Endothelial cell of umbilical vein (primary cell): ENCODE measurements at regions not wholly inside any gene's neighbourhood (a gene's known extent, or its start where the extent isn't known, plus 50 kb on each side); places are given as distances from the start of the nearest gene placed in this dataset.

Source experiments
- BruUV-seq: library from RNA; stranded (reverse); fragments of 400-500 nt; replicated peaks from 2 replicates; lab custom pipeline; 2021; lab: Mats Ljungman, UMichigan
- CTCF ChIA-PET: fragments of 300-600, 350-600 bp; sonication (Branson Sonifier 250); formaldehyde crosslinking; loops from one replicate; lab custom pipeline; 2021; ENCODE audit warnings: antibody characterized with exemption, inconsistent platforms; lab: Charles Lee
- POLR2A ChIA-PET: fragments of 300-600, 350-600 bp; sonication (Branson Sonifier 250); formaldehyde crosslinking; loops from one replicate; lab custom pipeline; 2021; ENCODE audit warnings: antibody characterized with exemption, inconsistent platforms; lab: Charles Lee
- DNase-seq: peaks from one replicate; pipeline ENCODE4 v3.0.0-alpha.2; 2011; ENCODE audit warnings: low read depth, low spot score
- FAIRE-seq: peaks from 2 replicates; lab custom pipeline; 2011; peaks lifted over from hg19 to GRCh38; lab: Jason Lieb, UNC
- H2AFZ ChIP-seq: 2 replicates; pipeline ENCODE4 v1.6.0; 2012; ENCODE audit warnings: low read depth, low read length, control low read depth, inconsistent platforms
- H3K27ac ChIP-seq: 2 replicates; pipeline ENCODE4 v1.5.1; 2011; ENCODE audit warnings: low read depth, mild to moderate bottlenecking, control low read depth, low read length, moderate library complexity; ENCODE audit not compliant: insufficient read depth
- H3K27me3 ChIP-seq, 2 experiments: 2 replicates each; pipeline versions ENCODE4 v1.6.0 to v1.6.1; 2011; ENCODE audit warnings: low read length in 2 of 2, mixed read lengths in 1 of 2; ENCODE audit not compliant: control insufficient read depth in 2 of 2, insufficient read depth in 2 of 2
- H3K36me3 ChIP-seq, 2 experiments: 2 replicates in 1 of 2; 3 replicates in 1 of 2; pipeline ENCODE4 v1.5.1; 2011; ENCODE audit warnings: low read length in 2 of 2, mild to moderate bottlenecking in 1 of 2, moderate library complexity in 1 of 2; ENCODE audit not compliant: control insufficient read depth in 2 of 2, insufficient read depth in 2 of 2; ENCODE audit errors: extremely low read depth in 1 of 2
- H3K4me1 ChIP-seq: 3 replicates; pipeline ENCODE4 v1.5.1; 2011; ENCODE audit warnings: mild to moderate bottlenecking, low read length; ENCODE audit not compliant: control insufficient read depth, insufficient read depth; ENCODE audit errors: extremely low read depth
- H3K4me2 ChIP-seq: 2 replicates; pipeline ENCODE4 v1.6.1; 2011; ENCODE audit warnings: low read length, control low read depth, mixed read lengths; ENCODE audit not compliant: insufficient read depth
- H3K4me3 ChIP-seq, 3 experiments: fragments of 200-600 bp in 1 of 3; sonication (generic), shearing (Covaris generic) in 1 of 3; replicated peaks in 1 of 3; 2 replicates each; pipeline ENCODE4 v1.5.1; 2011 to 2016; ENCODE audit warnings: control low read depth in 3 of 3, low read length in 3 of 3, mild to moderate bottlenecking in 2 of 3, inconsistent platforms in 1 of 3, low read depth in 1 of 3, moderate library complexity in 1 of 3; ENCODE audit not compliant: insufficient read depth in 1 of 3
- H3K79me2 ChIP-seq: 2 replicates; pipeline ENCODE4 v1.6.0; 2012; ENCODE audit warnings: low read length, inconsistent platforms; ENCODE audit not compliant: control insufficient read depth, insufficient read depth
- H3K9ac ChIP-seq: replicated peaks from 2 replicates; pipeline ENCODE3; 2011; ENCODE audit warnings: low read length, control low read depth; ENCODE audit not compliant: insufficient read depth; ENCODE audit errors: extremely low read depth
- H3K9me1 ChIP-seq: replicated peaks from 3 replicates; pipeline ENCODE4 v1.6.0; 2011; ENCODE audit warnings: mild to moderate bottlenecking, low read length; ENCODE audit not compliant: control insufficient read depth, insufficient read depth; ENCODE audit errors: extremely low read depth
- H3K9me3 ChIP-seq: replicated peaks from 2 replicates; pipeline ENCODE4 v1.5.1; 2012; ENCODE audit warnings: low read length, inconsistent platforms; ENCODE audit not compliant: control insufficient read depth, insufficient read depth
- H4K20me1 ChIP-seq: replicated peaks from 2 replicates; pipeline ENCODE3; 2011; ENCODE audit warnings: mild to moderate bottlenecking, low read length; ENCODE audit not compliant: control insufficient read depth, insufficient read depth; ENCODE audit errors: extremely low read depth
- EZH2 ChIP-seq: IDR thresholded peaks from 2 replicates; pipeline ENCODE4 v1.6.1; 2012; ENCODE audit warnings: borderline replicate concordance, low read depth, mild to moderate bottlenecking, moderate library complexity, low read length, inconsistent platforms; ENCODE audit not compliant: severe bottlenecking
- FOS ChIP-seq: IDR thresholded peaks from 2 replicates; pipeline ENCODE4 v1.6.1; 2011; ENCODE audit warnings: mild to moderate bottlenecking, low read length, moderate library complexity, borderline replicate concordance; ENCODE audit not compliant: insufficient read depth
- GATA2 ChIP-seq: IDR thresholded peaks from 2 replicates; pipeline ENCODE4 v1.7.0; 2011; ENCODE audit warnings: low read depth, mild to moderate bottlenecking, moderate library complexity, mixed read lengths, low read length; ENCODE audit not compliant: insufficient read length, insufficient read depth
- JUN ChIP-seq: IDR thresholded peaks from 2 replicates; pipeline ENCODE4 v1.6.1; 2011; ENCODE audit warnings: borderline replicate concordance, low read depth; ENCODE audit not compliant: insufficient read length, insufficient read depth
- MYC ChIP-seq: IDR thresholded peaks from one replicate; pipeline ENCODE4 v1.6.1; 2011; ENCODE audit warnings: mild to moderate bottlenecking, low read depth, low read length
- POLR2A ChIP-seq: IDR thresholded peaks from 2 replicates; pipeline ENCODE4 v1.6.1; 2012; ENCODE audit warnings: low read depth, mild to moderate bottlenecking, control low read depth, low read length
- POLR2AphosphoS5 ChIP-seq: IDR thresholded peaks from 2 replicates; pipeline ENCODE4 v1.6.1; 2012; ENCODE audit warnings: low read depth, mild to moderate bottlenecking, control low read depth, low read length, moderate library complexity; ENCODE audit not compliant: insufficient read depth
- dilution Hi-C: fragments of 300-500 bp; cut with MboI; formaldehyde crosslinking; loops from one replicate; pipeline ENCODE4 v1.15.0; 2019; ENCODE audit warnings: low sequenced_read_pairs; ENCODE audit not compliant: extremely low pct_ligation_motif_present
- intact Hi-C: fragments of 100-400 bp; cut with micrococcal nuclease; formaldehyde crosslinking; loops from one replicate; pipeline ENCODE4 v1.10.0; 2022
- TF ChIP-seq, protein P1 (sequence below): IDR thresholded peaks from 2 replicates; pipeline ENCODE4 v1.6.1; 2011; ENCODE audit not compliant: insufficient read depth, insufficient read length
- TF ChIP-seq, protein P2 (sequence below), 2 donors: IDR thresholded peaks; 1 replicate in 1 of 2; 2 replicates in 1 of 2; pipeline ENCODE4 v1.5.1; 2011; ENCODE audit warnings: low read length in 2 of 2, mild to moderate bottlenecking in 2 of 2, moderate library complexity in 2 of 2, control low read depth in 1 of 2, inconsistent platforms in 1 of 2, low read depth in 1 of 2; ENCODE audit not compliant: insufficient read depth in 1 of 2; ENCODE audit errors: extremely low read depth in 1 of 2

GRCh38 chr6:164243012-164243610 lies 828.6 kb downstream of the QKI start:
- H3K27me3 ChIP-seq: no peaks in the 10 kb centered on the region
- H3K4me2 ChIP-seq: no peak overlapping the region
- H2AFZ ChIP-seq: no peak overlapping the region
- no peaks in the 10 kb centered on the region for H3K79me2 ChIP-seq
- H3K9me1 ChIP-seq: no peaks in the 10 kb centered on the region
- POLR2A ChIA-PET: no interaction called here
- TF ChIP-seq FOS: no peak
- TF ChIP-seq POLR2A: no peak
- no peak for TF ChIP-seq POLR2AphosphoS5
- intact Hi-C loops (no loop called here), dilution Hi-C loops (no loop called here)
- H3K4me1 ChIP-seq: no peaks in the 10 kb centered on the region
- no peak overlapping the region for H3K9ac ChIP-seq
- no peaks in the 10 kb centered on the region for H3K36me3 ChIP-seq
- H3K9me3 ChIP-seq: no peaks in the 10 kb centered on the region
- no peak overlapping the region for H3K4me3 ChIP-seq
- H3K27ac ChIP-seq: no peak overlapping the region
- FAIRE-seq (no peak), DNase-seq (no peak)
- CTCF ChIA-PET: no interaction called here
- H4K20me1 ChIP-seq: no peaks in the 10 kb centered on the region
- BruUV-seq: no TSS peak

DNA sequence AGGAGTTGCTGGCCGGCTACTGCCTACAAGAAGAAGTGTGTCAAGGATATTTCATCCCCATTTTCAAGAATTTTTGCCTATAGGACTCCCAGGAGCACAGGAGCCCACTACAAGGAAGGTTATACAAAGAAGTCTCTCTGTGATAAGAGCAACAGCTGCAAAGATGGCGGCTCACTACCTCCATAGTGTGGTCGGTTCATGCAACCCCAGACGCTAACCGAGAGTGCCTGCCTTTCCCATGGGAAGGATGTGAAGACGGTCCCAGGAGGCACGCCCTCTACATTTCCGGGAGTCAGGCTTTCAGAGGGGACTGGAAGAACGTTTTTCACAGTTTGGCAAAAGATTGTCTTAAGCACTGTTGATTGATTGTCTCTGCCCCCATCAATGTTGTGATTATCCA lies 816.3 kb downstream of the QKI start:
- DNase-seq (no peak), FAIRE-seq (no peak)
- ChIA-PET CTCF (no interaction called here), POLR2A (no interaction called here)
- Histone ChIP-seq H3K9ac (no peak overlapping the region), H3K4me2 (no peak overlapping the region), H3K9me1 (no peaks in the 10 kb centered on the region), H3K9me3 (no peaks in the 10 kb centered on the region), H3K4me1 (no peaks in the 10 kb centered on the region), H3K36me3 (no peaks in the 10 kb centered on the region), H3K4me3 (no peak overlapping the region), H3K27ac (no peak overlapping the region), H3K27me3 (no peaks in the 10 kb centered on the region), H4K20me1 (no peaks in the 10 kb centered on the region), H3K79me2 (no peaks in the 10 kb centered on the region), H2AFZ (no peak overlapping the region)
- dilution Hi-C loops: no loop called here
- TF ChIP-seq MYC (no peak), JUN (no peak), EZH2 (no peak), POLR2A (no peak), GATA2 (no peak), FOS (no peak), POLR2AphosphoS5 (no peak)
- TF ChIP-seq, protein P1, sequence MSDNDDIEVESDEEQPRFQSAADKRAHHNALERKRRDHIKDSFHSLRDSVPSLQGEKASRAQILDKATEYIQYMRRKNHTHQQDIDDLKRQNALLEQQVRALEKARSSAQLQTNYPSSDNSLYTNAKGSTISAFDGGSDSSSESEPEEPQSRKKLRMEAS: no peak
- TF ChIP-seq, protein P2, sequence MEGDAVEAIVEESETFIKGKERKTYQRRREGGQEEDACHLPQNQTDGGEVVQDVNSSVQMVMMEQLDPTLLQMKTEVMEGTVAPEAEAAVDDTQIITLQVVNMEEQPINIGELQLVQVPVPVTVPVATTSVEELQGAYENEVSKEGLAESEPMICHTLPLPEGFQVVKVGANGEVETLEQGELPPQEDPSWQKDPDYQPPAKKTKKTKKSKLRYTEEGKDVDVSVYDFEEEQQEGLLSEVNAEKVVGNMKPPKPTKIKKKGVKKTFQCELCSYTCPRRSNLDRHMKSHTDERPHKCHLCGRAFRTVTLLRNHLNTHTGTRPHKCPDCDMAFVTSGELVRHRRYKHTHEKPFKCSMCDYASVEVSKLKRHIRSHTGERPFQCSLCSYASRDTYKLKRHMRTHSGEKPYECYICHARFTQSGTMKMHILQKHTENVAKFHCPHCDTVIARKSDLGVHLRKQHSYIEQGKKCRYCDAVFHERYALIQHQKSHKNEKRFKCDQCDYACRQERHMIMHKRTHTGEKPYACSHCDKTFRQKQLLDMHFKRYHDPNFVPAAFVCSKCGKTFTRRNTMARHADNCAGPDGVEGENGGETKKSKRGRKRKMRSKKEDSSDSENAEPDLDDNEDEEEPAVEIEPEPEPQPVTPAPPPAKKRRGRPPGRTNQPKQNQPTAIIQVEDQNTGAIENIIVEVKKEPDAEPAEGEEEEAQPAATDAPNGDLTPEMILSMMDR (IDR thresholded peaks at IDR 0.05; ENCODE audit: extremely low read depth in 1 of 2, insufficient read depth in 1 of 2, low read depth in 1 of 2, low read length in 2 of 2): no peak
- intact Hi-C loops: no loop called here
- BruUV-seq: no TSS peak
